ENCODE measurements at regions not wholly inside any gene's neighbourhood (a gene's known extent, or its start where the extent isn't known, plus 50 kb on each side); places are given as distances from the start of the nearest gene placed in this dataset.

DNA sequence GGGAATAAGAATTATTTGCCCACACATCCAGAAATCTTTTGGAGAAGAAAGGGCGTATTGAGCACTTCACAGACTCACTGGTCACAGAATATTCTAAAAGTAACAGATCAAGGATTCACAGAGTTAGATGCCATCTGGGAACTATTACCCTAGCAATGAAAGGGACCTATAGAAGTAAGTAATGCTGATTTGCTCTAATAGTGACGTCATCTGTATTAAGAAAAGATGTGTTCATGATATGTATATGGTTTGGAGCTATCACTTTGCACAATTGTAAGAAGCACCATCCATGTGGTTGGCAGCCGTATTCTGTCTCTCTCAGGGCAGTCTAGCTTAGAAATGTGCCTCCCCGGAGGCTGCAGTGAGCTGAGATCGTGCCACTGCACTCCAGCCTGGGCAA lies 52.8 kb upstream of the SV2C start:
- no peak for DNase-seq

DNA sequence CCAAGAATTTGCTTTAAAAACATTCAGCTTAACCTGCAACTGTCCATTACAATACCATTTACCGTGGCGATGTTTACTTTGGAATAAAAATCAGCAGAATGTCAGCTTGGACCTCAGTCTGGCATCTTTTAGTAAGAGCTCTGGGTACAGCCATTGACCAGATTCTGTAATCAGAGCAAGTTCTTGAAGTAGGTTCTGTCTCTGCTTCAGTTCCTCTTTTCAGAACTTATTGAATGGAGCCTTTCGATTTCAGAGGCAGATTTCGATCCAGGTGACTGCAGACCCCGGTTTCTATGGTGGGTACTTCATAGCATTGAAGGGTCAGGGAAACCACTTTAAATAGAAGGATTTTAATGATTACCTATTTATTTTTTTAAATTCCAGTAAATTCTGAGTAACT lies 53.4 kb upstream of the SV2C start:
- no peak for DNase-seq

DNA sequence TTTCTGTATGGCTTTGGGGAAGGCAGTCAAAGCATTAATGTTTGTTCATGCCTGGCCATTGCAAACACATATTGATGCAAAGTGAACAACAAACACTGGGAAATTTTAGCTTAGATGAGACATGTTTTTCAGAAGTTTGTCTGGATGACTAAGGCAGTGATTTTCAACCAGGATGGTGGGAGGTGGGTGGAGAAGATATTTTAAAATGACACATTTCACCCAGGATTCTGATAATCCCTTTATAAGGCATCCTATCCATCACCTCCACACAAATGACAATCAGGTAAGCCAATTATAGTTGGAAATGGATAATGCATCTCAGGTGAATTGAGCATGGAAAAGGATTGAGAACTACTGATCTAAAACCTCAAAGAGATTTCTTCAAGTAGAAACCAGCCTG lies 57.4 kb upstream of the SV2C start:
- no peak for DNase-seq

DNA sequence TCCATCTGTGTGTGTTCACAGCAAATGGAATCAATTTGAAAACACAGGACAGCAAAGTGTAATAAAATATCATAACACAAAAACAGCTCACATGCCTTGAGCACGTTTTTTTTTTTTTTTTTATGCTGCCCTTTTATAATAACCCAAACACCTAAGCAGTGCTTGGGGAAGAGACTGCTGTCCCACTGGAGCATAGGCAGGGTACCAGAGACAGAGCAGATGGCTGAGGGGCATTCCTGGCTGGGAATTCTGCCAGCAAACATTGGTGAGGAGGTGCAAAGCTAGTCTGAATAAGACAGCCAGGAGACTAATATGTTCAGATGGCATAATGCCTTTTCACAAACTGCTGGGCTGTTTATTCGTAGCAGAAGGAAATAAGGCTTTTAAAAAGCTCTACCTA lies 58.1 kb upstream of the SV2C start:
- no peak for DNase-seq

DNA sequence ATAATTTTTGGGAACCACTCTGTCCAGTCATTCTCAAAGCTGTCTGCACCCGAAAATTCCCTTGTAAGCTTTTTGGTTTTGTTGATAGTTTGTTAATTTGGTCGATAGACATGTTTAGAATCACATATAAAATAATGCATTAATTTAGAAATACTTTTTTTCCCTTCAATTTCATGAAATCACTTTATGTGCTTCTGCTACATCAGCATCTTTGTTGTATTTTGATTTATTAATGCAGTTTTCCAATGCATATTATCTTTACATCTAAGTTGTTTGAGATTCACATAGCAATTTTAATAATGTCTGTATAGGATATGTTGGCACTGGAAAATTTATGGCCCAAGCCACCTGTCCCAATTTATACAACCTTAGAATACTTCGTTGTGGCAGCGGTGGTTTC lies 60.6 kb upstream of the SV2C start:
- no peak for DNase-seq

DNA sequence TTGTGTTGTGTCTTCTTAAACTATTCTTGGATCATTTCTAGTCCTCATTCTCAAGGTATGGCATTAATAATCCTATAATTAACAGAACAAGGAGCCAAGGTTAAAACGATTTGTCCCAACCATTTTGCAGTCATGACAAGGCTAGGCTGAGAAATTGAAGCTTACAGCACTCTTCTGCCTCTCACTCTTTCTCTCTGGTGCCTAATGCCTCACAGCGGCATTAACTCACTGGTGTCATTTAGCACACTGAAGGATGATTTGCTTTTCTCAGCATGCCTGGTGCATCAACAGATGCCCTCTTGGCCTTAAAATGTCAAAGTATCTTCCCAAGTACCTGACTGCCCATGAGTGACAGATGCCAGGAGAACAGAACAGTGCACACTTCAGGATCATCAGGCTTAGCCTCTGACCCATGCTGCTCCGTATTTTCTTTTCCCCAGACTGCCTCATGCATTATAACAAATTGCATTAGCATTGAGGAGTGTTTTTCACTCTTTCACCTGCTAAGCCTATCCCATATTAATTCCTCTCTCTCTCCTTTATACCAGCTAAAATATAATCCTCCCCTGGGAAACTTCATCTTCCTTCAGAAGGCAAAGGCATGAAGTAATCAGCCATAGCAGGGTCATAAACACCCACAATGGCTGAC lies 61.1 kb upstream of the SV2C start:
- DNase-seq: no peak

DNA sequence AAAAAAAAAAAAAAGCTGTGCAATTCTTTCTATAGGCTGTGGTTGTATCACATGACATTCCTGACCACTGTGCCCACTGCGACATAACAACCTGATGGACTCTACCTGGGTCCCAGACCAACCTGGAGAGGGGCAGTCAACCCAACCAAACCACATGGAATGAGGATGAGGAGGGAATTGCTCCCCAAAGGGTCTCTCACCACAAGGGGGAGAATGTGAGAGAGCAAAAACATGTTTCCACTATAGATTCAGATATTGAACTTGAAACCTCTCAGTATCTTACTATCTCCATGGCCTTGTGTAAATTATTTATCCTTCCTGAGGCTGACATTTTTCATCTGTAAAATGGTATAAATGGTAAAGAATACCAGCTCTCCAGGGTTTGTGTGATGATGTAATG lies 66.9 kb upstream of the SV2C start:
- no peak for DNase-seq

DNA sequence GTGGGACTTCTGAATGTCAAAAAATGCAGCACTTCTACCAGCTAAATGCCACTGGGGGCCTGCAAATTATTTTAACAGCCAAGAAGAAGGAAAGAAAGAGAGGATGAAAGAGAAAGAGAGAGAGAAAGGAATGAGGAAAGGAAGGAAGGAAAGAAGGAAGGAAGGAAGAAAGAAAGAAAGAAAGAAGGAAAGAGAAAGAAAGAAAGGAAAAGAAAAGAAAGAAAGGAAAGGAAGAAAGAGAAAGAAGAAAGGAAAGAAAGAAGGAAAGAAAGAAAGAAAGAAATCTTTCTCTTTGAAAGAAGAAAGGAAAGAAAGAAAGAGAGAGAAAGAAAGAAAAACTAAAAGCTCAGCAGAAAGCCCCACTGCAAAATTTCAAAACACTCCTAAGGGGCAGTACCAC lies 69.2 kb upstream of the SV2C start:
- no peak for DNase-seq

DNA sequence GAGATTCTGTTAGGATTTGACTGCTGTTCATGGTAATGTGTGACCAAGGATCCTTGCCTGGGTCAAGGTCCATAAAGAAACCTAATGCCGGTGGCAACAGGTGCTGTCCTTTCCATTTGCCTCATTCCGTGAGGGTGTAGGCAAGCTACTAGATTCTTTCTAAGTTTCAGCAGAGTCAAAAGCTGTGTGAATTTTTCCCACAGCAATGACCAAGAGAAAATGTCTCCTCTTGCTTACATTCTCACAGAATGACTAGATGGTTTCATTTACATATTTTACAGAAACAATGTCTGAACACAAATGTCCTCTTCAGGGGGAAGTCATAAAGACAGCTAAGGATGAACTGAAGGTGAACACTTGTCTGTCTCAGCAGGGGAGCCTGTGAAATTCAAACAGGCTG lies 75.3 kb upstream of the SV2C start:
- DNase-seq: no peak

DNA sequence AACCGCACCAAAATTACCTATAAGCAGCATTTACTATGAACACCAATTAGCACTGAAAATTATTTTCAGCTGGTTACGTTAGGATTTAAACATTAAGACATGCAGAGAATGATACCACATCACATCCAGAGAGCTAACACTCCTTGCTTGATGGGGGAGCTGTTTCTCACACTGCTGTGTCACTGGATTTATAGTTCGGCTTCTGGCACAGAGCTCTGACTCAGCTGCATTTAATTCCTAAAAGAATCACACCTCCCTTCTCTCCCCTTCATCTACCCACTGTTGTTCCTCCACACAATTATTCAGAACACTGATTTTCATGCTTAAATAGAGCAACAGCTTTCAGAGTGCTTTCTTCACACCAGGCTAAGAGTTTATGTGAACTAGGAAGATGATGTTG lies 82.6 kb upstream of the SV2C start:
- no peak for DNase-seq

DNA sequence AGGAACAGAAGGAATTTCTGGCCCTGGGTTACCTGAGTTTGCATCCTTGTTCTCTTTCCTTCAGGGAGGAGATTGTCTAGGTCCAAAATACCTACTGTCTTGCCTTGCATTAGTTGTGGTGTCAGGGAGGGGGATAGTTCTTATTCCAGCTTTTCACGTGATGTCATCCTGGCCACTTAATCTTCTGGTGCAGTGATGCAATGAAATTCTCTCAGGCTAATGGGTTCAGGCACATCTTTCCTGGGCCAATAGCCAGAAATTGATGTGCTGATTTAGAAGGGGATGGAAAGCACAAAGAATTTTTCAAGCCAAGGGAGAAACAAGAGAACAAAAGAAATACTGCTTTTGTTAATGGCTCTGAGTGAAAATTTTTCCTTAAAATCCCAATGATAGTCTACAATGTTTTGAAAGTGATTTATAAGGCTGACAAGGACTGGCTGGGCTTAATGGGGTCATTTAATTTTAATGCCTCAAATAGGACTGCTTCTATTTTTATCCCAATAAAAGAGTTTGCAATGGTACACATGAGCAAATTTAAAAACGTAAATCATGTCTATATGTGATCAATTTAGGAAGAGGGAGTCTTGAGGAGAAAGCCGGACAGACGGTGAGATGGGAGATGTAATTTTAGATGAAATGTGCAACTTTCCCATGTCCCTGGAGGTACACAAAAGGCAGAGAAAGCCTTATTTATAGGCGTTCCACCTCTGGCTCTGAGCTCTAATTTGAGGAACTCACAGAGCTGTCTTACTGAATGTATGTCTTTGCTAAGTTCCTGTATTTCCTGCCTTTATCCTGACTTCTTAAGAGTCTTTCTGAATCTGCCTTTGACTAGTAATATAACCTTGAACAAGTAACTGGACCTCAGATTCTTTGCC lies 89.3 kb upstream of the SV2C start:
- no peak for DNase-seq

DNA sequence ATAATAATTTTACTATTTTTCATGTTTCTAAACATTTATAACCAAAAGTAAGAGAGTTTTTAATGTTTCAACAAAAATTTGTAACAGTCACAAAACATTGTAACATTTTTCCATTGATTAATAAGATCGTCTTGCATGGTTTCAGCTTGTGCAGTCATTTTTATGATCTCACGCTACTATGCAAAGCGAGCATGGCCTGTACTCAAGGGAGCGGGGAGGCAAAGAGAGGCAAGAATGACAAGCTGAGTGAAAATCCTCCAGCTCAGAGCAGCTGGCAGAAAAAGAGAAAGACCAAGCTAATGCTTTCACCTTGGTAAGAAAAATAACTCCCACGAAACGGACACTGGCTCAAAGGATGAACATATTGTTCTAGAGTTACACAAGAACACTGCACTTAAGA lies 90.0 kb upstream of the SV2C start:
- no peak for DNase-seq

DNA sequence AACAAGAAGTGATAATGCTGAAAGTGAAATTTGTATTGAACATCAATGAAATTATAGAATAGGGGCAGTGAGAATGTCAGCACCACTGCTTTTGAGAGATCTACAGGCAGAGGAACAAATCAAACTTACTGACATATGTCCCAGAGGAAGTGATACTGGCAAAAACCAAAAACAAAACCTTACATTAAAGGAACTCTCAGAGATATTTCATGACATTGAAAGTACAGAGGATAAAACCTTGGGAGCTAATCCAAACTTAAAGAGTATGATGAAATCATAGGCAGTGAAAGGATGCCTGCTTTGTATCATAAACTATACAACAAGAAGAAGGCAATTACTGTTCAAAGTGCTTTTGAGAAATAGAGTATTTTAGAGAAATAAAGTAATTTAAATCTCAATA lies 90.4 kb upstream of the SV2C start:
- no peak for DNase-seq

DNA sequence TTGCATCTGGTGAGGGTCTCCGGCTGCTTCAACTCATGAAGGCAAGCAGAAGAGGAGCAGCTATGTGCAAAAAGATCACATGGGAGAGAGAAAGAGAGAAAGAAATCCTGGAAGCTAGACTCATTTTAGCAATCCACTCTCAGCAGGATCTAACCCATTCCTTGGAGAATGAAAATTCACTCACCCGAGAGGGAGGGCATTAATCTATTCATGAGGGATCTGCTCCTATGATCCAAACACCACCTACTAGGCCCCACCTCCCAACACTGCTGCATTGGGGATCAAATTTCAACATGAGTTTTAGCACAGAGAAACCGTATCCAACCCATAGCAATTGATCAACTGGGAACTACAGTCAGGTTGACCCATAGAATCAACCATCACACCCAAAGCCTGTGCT lies 98.1 kb upstream of the SV2C start:
- no peak for DNase-seq

DNA sequence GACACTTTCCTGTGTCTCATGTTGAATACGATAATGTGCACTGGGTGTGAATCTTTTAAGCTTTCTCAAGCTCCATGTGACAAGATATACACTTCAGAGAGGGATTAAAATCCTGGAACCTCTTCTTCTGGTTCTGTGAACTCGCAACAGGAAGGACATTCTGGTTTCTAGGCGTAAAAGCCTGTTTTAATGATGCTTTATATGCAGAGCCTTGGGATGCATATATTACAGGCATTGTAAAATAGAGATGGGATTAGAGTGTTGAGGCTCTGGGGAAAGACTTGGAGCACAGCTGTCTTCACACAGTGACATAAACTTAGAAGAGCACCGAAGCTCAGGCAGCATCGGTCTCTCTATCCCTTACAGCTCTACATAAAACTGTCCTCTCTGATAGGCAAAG lies 107.7 kb upstream of the SV2C start:
- no peak for DNase-seq

DNA sequence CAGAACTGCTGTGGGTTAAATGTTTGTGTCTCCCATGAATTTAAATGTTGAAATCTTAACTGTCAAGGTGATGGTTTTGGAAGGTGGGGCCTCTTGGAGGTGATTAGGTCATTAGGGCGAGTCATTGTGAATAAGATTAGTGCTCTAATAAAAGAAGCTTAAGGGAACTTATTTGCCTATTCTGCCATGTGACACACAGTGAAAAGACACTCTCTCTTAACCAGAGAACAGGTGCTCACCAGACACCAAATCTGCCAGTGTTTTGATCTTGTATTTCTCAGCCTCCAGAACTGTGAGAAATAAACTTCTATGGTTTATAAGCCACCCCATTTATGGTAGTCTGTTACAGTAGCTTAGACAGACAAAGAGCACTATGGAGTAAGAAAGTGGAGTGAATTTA lies 117.9 kb upstream of the SV2C start:
- DNase-seq: no peak

DNA sequence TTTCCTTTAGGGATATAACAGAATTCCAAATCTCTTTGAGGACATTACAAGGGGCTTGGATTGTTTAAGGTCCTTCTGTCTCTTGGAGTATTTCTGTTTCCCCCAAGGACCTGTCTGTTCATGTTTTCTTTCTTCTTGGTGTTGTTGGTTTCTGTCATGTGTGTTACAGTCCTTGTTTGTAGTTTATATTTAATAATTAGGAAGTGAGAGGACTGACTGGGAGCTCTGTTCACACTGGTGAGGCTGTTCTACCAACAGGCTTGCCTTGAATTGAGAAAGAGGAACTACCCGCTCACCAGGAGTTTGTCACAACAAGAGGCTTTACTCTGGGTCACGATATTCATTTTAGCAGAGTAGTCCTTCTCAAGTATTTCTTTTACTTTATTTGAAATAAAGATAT lies 119.2 kb upstream of the SV2C start:
- DNase-seq: no peak

DNA sequence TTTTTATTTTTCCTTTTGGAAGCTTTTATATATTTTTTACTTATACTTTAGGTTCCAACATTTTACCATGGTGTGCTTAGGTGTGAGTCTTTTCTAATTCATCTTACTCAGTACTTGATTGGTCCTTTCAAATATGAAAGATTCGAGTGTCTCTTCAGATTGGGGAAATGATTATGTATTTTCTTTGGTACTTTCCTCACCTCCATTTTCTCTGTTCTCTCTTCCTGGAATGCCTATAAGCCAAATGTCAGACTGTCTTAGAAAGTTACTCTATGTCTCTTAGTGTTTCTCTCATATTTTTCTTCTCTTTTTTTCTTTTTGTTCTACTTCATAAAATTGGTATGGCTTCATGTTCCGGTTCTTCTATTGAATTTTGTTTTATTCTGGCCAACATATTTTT lies 119.6 kb upstream of the SV2C start:
- no peak for DNase-seq

DNA sequence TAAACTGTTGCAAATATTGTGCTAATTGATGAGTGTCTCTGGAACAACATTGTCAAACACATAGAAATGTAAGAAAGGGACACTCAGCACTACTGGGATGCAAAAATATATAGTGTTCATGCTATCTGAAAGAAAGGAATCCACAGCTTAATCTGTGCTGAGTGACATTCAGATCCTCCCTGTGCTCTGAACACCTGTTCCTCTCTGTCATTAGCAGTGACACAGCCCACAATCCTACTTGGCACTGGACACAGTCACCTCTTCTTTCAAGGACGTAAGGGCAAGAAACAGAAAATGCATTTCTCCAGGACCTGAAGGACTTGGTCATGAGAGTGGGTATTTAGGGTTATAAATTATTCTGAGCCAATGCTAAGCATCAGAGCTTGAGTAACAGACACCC lies 121.4 kb upstream of the SV2C start:
- no peak for DNase-seq

DNA sequence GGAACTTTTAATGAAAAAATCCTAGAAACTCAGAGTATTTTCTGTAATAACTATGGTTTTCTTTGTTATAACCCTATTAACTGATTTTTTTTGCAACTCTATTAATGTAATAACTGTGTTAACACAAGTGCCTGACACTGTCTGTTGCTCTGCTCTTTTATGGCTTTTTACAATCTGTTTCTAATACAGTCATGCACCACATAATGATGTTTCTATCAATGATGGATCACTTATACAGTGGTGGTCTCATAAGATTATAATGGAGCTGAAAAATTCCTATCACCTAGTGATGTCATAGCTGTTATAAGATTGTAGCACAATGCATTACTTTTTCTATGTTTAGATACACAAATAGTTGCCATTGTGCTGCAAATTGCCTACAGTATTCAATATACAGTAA lies 123.1 kb upstream of the SV2C start:
- no peak for DNase-seq

DNA sequence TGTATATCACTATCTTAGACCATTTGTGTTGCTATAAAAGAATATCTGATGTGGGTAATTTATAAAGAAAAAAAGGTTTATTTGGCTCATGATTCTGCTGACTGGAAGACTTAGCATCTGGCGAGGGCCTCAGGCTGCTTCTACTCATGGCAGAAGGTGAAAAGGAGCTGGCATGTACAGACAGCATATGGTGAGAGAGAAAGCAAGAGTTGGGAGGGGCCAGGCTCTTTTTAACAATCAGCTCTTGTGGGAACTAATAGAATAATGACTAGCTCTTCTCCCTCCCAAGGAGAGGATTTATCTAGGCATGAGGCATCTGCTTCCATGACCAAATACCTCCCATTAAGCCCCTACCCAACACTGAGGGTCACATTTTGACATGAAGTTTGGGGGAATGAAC lies 130.2 kb upstream of the SV2C start:
- no peak for DNase-seq

DNA sequence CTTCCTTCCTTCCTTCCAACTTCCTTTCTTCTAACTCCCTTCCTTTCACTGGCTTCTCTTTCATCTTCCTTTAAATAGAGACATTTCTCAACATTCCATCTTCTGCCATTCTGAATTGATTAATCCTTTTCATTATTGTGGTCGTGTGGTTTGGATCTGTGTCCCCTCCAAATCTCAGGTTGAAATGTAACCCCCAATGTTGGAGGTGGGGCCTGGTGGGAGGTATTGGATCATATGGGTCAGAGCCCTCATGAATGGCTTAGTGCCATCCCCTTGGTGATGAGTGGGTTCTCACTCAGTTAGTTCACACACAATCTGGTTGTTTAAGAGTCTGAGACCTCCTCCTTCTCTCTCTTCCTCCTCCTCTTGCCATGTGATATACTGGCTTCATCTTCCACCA lies 130.9 kb upstream of the SV2C start:
- DNase-seq: no peak

DNA sequence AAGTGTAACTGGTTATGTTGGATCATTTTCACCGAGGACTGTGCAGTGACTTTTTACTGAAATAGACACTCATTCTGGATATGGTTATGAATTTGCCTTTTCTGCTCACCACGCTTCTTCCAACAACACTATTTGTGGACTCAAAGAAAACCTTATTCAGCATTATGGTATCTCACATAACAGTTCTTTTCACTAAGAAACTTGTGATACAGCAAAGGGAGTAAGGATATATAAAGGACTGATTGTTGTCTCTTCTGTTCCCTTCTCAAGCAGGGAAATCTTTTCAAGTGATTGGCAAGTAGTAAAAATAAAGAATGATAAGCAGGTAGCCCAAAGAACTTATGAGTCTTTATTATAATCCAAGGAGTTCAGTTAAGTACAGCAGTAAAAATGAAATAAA lies 131.5 kb upstream of the SV2C start:
- DNase-seq: no peak

DNA sequence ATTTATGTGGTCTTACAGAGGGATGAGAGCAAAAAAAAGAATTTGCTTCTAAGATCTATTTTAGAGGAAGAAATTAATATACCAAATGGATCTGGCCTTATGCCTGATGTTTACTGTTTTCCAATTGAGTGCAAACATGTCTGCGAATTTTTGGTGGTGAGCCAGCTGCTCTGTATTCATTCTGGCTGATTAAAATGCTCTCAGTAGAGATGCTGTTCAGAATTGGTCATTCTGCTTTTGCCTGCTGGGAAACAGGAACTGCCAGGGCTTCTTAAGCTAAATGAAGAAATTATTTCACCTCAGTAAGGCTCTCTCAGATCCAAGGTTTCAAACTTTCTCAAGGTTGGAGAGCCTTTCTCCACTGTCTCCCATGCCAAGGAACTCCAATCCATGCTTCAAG lies 132.0 kb upstream of the SV2C start:
- DNase-seq: no peak

DNA sequence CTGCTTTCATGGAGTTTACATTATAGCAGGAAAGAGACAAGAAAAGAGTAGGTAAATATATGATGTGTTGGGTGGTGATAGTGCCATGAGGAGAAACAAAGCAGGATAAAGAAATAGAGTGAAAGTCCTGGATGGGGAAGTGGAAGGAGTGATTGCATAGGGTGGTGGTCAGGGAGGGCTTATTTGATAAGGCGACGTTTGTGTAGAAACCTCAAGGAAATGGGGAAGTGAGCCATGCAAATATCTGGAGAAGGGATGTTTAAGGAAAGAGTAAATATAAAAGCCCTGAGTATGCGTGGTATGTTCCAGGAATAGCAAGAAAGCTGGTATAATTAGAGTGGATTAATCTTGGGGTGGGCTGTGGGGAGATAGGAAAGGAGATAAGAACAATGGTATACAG lies 134.7 kb upstream of the SV2C start:
- DNase-seq: no peak

Measured in SW 1271 (cell line).